BJ (cell line): ENCODE measurements at regions not wholly inside any gene's neighbourhood (a gene's known extent, or its start where the extent isn't known, plus 50 kb on each side); places are given as distances from the start of the nearest gene placed in this dataset.

ENCODE experiments used
- CTCF ChIA-PET: fragments of 350-600 bp; formaldehyde crosslinking; extraction: SDS; loops from one replicate; lab custom pipeline; 2021; ENCODE audit warnings: antibody characterized with exemption, inconsistent platforms; lab: Yijun Ruan, JAX
- POLR2A ChIA-PET: fragments of 300-600 bp; sonication (Branson Sonifier 250); formaldehyde crosslinking; extraction: SDS; loops from one replicate; lab custom pipeline; 2021; ENCODE audit warnings: antibody characterized with exemption; lab: Charles Lee
- DNase-seq: peaks from one replicate; pipeline ENCODE4 v3.0.0-alpha.2; 2011; ENCODE audit warnings: low read depth
- H3K27me3 ChIP-seq: 2 replicates; pipeline ENCODE4 v1.6.0; 2011; ENCODE audit warnings: low read length; ENCODE audit not compliant: control insufficient read depth, insufficient read depth
- H3K36me3 ChIP-seq: 2 replicates; pipeline ENCODE4 v1.5.1; 2011; ENCODE audit warnings: low read length; ENCODE audit not compliant: control insufficient read depth, insufficient read depth
- H3K4me3 ChIP-seq: 2 replicates; pipeline ENCODE4 v1.5.1; 2011; ENCODE audit warnings: low read depth, mild to moderate bottlenecking, control low read depth, low read length
- CTCF ChIP-seq: IDR thresholded peaks from 2 replicates; pipeline ENCODE4 v1.5.1; 2011; ENCODE audit warnings: low read depth, mild to moderate bottlenecking, control low read depth, inconsistent platforms, low read length, moderate library complexity; ENCODE audit not compliant: insufficient read depth

- no peak overlapping the region for H3K4me3 ChIP-seq
- POLR2A ChIA-PET: no interaction called here
- no peak for DNase-seq
- CTCF ChIA-PET: no interaction called here
- no peaks in the 10 kb centered on the region for H3K36me3 ChIP-seq
- TF ChIP-seq CTCF: no peak
- no peaks in the 10 kb centered on the region; the same call in 1 of the 2 replicates for H3K27me3 ChIP-seq
These were observed 56.1 kb upstream of the MED9 start for GRCh38 chr17:17420561-17421269.

GRCh38 chr17:17421346-17422216, 55.2 kb upstream of the MED9 start:
- no peak for TF ChIP-seq CTCF
- no peaks in the 10 kb centered on the region for H3K36me3 ChIP-seq
- DNase-seq: no peak
- H3K27me3 ChIP-seq: no peaks in the 10 kb centered on the region; the same call in 1 of the 2 replicates
- ChIA-PET CTCF (no interaction called here), POLR2A (no interaction called here)
- H3K4me3 ChIP-seq: no peak overlapping the region

GRCh38 chr17:17422217-17422610, 54.6 kb upstream of the MED9 start:
- POLR2A ChIA-PET: no interaction called here
- DNase-seq: no peak
- no peak for TF ChIP-seq CTCF
- Histone ChIP-seq H3K4me3 (no peak overlapping the region), H3K27me3 (no peaks in the 10 kb centered on the region; the same call in 1 of the 2 replicates), H3K36me3 (no peaks in the 10 kb centered on the region)
- CTCF ChIA-PET: no interaction called here

GRCh38 chr17:17422641-17423040, 54.2 kb upstream of the MED9 start:
- POLR2A ChIA-PET: no interaction called here
- no peak for TF ChIP-seq CTCF

GRCh38 chr17:17423656-17424055, 53.1 kb upstream of the MED9 start:
- POLR2A ChIA-PET: no interaction called here
- TF ChIP-seq CTCF: no peak
- CTCF ChIA-PET: interaction anchor here (1.3 kb wide), 1 partner anchor 11 kb away, joined by 6 read pairs; no protein-coding TSS in a partner anchor
- H3K36me3 ChIP-seq: no peaks in the 10 kb centered on the region
- no peak for DNase-seq
- H3K4me3 ChIP-seq: no peak overlapping the region
- no peaks in the 10 kb centered on the region; the same call in 1 of the 2 replicates for H3K27me3 ChIP-seq

More at GRCh38 chr17:17422641-17423040, 54.2 kb upstream of the MED9 start:
- no peak for DNase-seq
- no peak overlapping the region for H3K4me3 ChIP-seq
- no peaks in the 10 kb centered on the region; the same call in 1 of the 2 replicates for H3K27me3 ChIP-seq
- H3K36me3 ChIP-seq: no peaks in the 10 kb centered on the region
- CTCF ChIA-PET: interaction anchor here (1.3 kb wide), 1 partner anchor 12 kb away, joined by 6 read pairs; no protein-coding TSS in a partner anchor
